Activated CD4-positive, alpha-beta T cell treated with anti-CD3 and anti-CD28 coated beads, Interleukin-2, amount 50 U/mL, for 16 hours (primary cell): ENCODE measurements at regions not wholly inside any gene's neighbourhood (a gene's known extent, or its start where the extent isn't known, plus 50 kb on each side); places are given as distances from the start of the nearest gene placed in this dataset.
"Not testable (repeated sequence)": the region's sequence is repeated elsewhere in the genome, so short reads cannot be mapped to it uniquely, and the experiment has no call there.

Experiments used
- DNase-seq: peaks from one replicate; pipeline ENCODE4 v3.0.0-alpha.2; 2020

DNA sequence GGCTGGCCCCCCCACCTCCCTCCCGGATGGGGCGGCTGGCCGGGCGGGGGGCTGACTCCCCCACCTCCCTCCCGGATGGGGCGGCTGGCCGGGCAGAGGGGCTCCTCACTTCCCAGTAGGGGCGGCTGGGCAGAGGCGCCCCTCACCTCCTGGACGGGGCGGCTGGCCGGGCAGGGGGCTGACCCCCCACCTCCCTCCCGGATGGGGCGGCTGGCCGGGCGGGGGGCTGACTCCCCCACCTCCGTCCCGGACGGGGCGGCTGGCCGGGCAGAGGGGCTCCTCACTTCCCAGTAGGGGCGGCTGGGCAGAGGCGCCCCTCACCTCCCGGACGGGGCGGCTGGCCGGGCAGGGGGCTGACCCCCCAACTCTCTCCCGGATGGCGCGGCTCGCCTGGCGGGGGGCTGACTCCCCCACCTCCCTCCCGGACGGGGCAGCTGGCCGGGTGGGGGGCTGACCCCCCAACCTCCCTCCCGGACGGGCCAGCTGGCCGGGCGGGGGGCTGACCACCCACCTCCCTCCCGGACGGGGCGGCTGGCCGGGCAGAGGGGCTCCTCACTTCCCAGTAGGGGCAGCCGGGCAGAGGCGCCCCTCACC is 194.1 kb upstream of the GRIA1 start:
- DNase-seq = not testable (repeated sequence)

DNA sequence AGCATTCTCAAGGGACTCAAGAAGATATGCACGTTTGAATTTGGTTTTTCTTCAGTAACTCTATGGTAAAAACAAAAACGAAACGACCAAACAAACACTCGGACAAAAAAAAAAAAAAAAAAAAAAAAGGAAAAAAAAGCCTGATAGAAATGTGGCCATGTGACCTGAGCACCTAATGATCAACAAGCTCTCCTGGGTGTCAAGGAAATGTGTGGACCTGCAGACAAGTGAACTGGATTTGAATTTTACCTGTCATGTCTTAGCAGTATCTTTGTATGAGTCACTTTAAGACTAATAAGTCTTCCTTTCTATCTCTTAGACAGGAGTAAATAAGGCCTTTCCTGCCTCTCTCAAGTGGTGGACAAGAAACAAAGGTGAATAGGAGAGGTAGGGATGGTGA is 190.6 kb upstream of the GRIA1 start:
- no peak for DNase-seq

DNA sequence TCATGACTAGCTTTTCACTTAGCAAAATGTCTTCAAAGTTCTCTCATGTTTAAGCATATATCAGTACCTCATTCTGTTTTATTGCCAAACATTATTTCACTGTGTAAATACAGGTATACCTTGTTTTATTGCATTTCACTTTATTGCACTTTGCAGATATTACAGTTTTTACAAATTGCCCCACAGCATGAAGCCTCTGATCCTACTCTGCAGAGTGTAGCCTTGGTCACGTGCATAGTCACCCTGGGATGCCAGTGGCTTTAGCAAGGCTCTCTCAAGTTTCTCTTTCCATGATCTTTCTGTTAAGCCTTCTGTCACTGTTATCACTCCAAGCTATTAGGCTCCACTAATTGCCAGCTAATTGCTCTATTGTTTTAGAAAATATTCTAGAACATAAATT is 182.2 kb upstream of the GRIA1 start:
- DNase-seq = no peak

GRCh38 chr5:153318556-153318955 is 171.9 kb upstream of the GRIA1 start:
- DNase-seq = no peak

- DNase-seq = no peak
These were observed 169.0 kb upstream of the GRIA1 start for GRCh38 chr5:153321478-153321877.

DNA sequence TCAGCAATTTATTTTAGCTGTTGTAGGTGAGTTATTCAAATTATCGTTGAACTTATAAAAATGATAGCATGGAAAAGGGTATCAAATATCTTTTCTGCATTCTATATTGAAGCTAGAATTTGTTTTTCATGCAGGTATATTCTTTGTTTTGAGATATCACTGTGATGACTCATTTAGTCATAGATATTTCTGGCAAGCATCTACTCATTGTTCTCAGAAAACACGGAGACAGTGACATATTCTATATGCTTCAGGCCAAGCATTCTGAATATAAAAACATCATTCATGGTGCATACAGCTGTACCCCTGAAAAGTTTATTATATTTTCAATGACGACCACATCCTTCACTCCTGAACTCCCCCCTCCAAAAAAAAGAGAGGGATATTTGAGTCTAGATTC is 150.3 kb upstream of the GRIA1 start:
- DNase-seq = no peak

DNA sequence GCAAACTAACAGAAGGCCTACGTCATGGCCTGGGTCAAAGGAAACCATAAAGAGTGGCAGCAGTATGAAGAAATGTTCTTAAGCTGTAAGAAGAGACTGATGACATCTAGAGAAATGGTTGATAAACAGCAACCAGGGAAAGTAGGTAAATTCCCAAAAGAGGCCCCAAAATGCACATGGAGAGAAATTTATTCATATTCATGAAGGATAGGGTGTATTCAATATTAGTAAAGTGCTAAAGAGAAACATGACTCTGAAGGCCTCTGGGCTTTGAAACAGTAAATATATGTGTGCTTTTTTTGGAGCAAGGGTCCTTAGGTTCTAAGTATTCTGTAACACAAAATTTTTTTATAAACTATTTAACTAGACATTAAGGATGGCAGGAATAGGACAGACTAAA is 149.7 kb upstream of the GRIA1 start:
- DNase-seq = no peak

DNA sequence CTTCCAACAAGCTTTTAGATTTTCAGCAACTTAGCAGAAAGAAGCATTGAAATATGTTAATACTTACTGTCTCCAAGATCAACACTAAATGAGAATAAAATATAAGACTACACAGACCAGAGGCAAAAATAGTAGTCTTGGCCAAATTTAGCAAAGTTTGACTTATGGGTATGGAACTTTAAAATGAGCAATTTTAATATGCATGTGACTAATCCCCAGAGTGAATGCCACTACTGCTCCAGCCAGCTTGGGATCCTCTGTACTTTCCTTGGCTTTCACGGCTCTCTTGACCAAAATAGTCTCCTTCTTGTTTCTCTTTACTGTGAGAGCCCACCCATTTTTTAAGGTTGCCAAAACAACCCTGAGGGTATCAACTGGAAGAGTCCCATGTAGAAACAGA is 148.0 kb upstream of the GRIA1 start:
- DNase-seq = no peak

DNA sequence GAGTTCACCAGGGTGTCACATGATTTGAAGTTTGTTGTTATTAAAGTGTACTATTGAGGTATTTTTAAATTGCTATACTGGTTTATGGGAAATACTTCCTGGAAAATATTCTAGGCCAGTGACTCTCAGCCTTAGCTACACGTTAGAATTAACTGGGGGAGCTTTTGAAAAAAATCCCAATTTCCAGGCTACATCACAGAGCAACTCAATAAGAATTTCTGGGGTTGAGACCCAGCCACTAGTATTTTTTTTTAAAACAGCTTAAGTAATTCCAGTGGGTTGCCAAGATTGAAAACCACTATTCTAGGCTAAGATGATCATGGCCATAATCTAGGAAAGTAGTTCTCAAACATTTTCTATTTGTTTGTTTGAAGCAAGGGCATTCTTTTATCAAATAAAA is 142.9 kb upstream of the GRIA1 start:
- DNase-seq = no peak

DNA sequence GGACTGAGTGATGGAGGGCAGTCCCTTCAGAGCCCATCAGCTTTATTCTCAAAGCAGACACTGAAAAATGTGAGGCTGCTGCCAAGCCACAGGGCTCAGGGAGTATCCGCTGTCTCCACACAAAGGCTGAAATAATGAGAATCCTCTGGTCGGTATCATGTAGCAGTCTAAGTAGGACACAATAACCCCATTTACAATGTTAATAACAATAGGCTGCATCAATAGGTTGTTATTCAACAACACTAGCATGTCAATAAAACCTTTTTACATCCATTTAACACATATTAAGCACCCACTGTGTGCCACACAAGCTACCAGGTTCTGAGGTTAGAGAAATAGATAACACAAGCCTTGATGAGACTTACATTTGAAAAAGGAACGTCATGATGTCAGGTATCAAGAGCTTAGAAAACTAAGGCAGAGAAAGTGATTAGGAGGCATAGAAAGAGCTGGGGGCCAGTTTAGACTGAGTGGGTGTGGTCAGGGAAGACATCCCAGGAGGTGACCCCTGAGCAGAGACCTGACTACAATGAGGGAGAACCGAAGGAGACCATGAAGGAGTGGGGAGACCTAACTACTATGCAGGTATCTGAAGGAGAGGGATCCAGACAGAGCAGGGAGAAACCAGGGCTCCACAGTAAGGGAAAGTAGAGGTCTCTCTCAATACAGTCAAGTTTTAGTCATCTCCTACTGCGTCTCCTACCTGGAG is 140.1 kb upstream of the GRIA1 start:
- no peak for DNase-seq

- peak; percentile 44 for DNase-seq
These were observed 137.7 kb upstream of the GRIA1 start for GRCh38 chr5:153352685-153353219.

- DNase-seq = no peak
These were observed 132.9 kb upstream of the GRIA1 start for GRCh38 chr5:153357493-153358112.

DNA sequence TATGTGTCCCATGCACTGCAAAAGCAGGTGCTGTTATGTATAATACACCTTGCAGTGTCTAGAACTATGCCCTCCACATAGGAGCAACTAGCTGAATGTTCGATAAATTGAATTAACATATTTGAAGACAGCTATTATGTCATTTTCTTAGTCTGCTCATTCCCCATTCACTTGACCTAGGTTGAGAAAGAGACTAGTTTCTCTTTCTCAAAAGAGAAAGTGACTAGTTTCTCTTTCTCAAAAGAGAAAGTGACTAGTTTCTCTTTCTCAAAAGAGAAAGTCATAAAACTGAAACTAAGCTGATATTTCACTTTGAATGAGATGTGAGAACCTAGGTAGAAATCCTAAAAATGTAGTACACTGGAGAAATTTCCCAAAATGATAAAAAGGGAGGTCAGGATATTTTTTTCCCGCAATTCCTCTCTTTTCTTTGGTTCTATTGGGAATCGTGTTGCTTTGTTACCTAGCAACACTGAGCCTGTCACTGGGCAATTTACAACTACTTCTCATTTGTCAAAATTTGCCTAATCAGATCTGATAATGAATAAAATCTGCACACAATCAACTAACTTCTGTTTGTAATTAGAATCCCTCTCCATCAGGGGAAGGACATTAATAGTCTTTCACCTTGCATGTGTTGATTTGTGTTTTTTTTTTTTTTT is 132.0 kb upstream of the GRIA1 start:
- DNase-seq = peak; percentile 0

DNA sequence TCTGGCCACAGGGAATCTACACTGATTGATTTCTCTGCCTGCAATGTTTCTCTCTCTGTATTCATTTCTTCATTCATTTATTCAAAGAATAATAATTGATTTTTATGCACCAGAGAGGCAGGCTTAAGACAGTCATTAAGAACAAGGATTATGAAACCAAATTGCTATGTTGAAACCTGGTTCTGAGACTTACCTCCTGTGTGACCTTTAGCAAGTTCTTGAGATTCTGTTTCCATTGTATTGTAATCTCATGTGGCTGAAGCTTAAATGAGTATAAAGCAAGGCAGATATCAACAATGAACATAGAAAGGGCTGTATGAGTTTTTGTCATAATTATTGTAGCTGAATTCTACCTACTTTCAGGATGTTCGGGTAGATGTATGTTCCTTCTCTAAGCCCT is 129.6 kb upstream of the GRIA1 start:
- no peak for DNase-seq

GRCh38 chr5:153361735-153362409 is 128.6 kb upstream of the GRIA1 start:
- no peak for DNase-seq

- no peak for DNase-seq
These were observed 124.9 kb upstream of the GRIA1 start for GRCh38 chr5:153365547-153365946.

DNA sequence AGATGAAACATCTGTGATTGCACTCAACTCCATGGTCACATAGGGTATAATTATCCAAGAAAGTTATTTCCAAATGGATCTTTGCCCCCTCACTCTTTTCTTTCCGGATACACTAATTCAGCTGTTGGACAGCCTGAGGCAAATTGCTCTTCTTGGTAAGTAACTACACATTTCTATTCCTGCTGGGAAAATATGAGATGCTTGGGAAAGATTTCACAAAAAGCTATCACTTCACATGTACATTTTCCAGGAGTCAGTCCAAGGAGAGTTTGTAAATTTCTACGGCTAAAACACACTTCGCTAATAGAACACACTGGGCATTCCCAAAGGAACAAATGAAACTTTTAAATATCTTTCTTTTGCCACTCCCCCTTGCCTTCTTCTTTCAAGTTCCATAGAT is 123.0 kb upstream of the GRIA1 start:
- no peak for DNase-seq

DNA sequence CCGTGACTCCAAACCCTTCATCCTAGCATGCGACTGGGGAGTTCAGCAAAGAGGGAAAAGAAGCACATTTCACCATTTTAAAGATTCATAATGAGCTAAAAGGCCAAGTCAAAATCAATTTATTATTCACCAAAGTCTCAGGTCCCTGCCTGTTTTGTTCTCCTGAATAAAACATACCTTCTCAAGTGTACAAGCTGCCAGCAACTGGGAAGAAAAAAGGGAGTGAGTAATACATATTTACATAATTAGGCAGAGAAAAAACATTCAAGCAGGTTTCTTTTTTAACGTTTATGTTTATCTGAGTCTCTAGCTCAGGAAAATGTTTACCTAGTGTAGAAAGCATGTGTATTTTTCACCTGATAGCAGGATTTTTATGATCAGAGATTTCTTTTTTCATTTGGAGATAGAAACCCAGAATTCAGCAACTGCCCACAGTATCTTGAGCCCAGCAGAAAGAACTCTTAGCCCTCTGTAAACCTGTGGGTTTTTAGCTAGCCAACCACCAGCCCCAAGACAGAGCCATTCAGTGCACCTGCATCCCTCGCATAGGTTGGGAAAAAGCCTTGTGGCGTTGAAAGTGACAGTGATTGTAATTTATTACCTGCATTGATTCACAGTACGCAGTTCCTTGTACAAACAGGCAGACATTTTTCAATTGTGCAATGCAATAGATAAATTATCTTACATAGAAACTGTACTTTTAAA is 117.9 kb upstream of the GRIA1 start:
- no peak for DNase-seq

DNA sequence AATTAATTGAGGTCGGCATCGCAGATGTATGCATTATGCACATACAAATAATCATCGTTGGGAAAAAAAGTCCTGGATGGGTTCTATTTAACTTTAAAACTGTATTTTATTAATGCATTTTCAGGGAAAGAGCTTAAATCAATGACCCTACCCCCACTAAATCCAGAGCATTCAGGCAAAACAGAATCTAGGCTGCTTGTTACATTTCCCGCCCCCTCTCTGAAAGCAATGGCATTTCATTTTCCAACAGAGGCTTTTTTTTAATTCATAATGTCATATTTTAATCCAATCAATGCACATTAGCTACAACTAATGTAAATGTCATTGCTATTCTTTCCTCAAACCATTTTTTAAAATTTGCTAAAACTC is 117.4 kb upstream of the GRIA1 start:
- no peak for DNase-seq

DNA sequence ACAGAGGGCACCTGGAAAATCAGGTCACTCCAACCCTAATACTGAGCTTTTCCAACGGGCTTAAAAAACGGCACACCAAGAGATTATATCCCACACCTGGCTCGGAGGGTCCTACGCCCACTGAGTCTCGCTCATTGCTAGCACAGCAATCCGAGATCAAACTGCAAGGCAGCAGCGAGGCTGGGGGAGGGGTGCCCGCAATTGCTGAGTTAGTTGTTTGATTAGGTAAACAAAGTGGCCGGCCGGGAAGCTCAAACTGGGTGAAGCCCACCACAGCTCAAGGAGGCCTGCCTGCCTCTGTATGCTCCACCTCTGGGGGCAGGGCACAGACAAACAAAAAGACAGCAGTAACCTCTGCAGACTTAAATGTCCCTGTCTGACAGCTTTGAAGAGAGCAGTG is 108.8 kb upstream of the GRIA1 start:
- not testable (repeated sequence) for DNase-seq

DNA sequence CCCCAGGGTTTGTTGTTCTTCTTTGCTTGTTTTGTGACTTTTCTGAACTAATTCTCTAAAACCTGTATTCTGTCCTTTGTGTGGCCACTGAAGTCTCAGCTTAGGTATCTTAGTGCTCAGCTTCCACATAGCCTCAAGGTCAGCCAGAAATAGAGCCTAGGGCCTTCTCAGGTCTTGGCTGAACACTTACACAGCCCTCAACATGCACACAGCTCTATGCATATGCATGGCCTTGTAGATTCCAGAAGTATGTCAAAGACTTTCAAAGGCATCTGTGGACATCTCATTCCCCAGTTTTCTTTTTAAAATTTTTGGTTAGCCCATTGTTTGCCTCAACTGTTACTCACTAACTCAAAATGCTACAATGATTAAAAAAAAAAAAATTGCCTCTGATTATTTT is 99.9 kb upstream of the GRIA1 start:
- DNase-seq = no peak

DNA sequence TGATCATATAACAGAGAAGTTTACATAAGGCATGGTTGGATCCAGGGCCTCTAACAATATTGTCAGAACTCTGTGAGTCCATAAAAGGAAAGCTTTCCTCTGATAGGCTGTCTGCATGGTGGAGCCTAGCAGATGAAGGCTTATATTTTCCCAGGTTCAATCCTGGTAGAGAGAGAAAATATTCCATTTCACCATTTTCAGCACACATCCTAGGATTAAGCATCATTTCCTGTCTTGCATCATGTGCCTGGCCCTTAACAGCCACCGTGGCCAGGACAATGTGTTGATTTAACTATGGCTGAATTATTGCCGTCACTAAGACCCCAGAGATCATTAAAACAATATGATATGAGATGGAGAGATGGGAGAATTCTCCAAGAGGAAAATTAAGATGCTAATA is 90.9 kb upstream of the GRIA1 start:
- DNase-seq = no peak

- no peak for DNase-seq
These were observed 89.5 kb upstream of the GRIA1 start for GRCh38 chr5:153400931-153401330.
